Gastroesophageal sphincter (tissue), 4 donors: ENCODE measurements at regions not wholly inside any gene's neighbourhood (a gene's known extent, or its start where the extent isn't known, plus 50 kb on each side); places are given as distances from the start of the nearest gene placed in this dataset.

Source experiments
- ATAC-seq: fragments of 150-250 bp; one replicate; pipeline ENCODE4 v1.9.1; 2016; ENCODE audit warnings: mild to moderate bottlenecking, moderate library complexity
- H3K27ac ChIP-seq, 4 donors: fragments of 200-600 bp; sonication (generic) in 3 of 4; 1 replicate in 3 of 4; 2 replicates in 1 of 4; pipeline ENCODE4 v1.5.1; 2016 to 2019
- H3K27me3 ChIP-seq: fragments of 200-600 bp; sonication (generic); one replicate; pipeline ENCODE4 v1.5.1; 2019
- H3K36me3 ChIP-seq, 2 donors: fragments of 200-600 bp; sonication (generic); one replicate each; pipeline ENCODE4 v1.5.1; 2019; ENCODE audit warnings: control low read depth in 1 of 2
- H3K4me1 ChIP-seq, 3 donors: fragments of 200-600 bp; sonication (generic); 1 replicate in 2 of 3; 2 replicates in 1 of 3; pipeline ENCODE4 v1.5.1; 2016 to 2019; ENCODE audit warnings: control low read depth in 2 of 3
- H3K4me3 ChIP-seq, 2 donors: fragments of 200-600 bp; sonication (generic); one replicate each; pipeline ENCODE4 v1.5.1; 2019; ENCODE audit warnings: mild to moderate bottlenecking in 1 of 2, moderate library complexity in 1 of 2
- H3K9me3 ChIP-seq, 3 donors: fragments of 200-600 bp; sonication (generic); one replicate each; pipeline ENCODE4 v1.5.1; 2017 to 2019; ENCODE audit warnings: control low read depth in 2 of 3
- EP300 ChIP-seq: sonication (generic); formaldehyde crosslinking; IDR thresholded peaks from one replicate; pipeline ENCODE4 v1.6.1; 2017; ENCODE audit warnings: antibody characterized with exemption, mild to moderate bottlenecking
- POLR2A ChIP-seq, 2 donors: fragments of 450-650 bp; IDR thresholded peaks; one replicate each; pipeline ENCODE4 v1.6.1; 2017; ENCODE audit warnings: antibody characterized with exemption in 2 of 2, mild to moderate bottlenecking in 2 of 2, moderate library complexity in 1 of 2
- POLR2AphosphoS5 ChIP-seq: sonication (generic); formaldehyde crosslinking; IDR thresholded peaks from one replicate; pipeline ENCODE4 v1.6.1; 2017; ENCODE audit warnings: antibody characterized with exemption
- WGBS, 2 donors: methylation state at CpG; one replicate each; pipeline ENCODE4 v1.1.5; 2018; ENCODE audit warnings: low coverage in 1 of 2; 5-methylcytosine and 5-hydroxymethylcytosine counted together
- TF ChIP-seq, protein P1 (sequence below), 4 experiments: fragments of 200-600 bp in 2 of 4; fragments of 450-650 bp in 2 of 4; sonication (generic) in 1 of 4; IDR thresholded peaks; one replicate each; pipeline ENCODE4 v1.5.1; 2017 to 2019; ENCODE audit warnings: antibody characterized with exemption in 4 of 4, mild to moderate bottlenecking in 2 of 4, moderate library complexity in 2 of 4

DNA sequence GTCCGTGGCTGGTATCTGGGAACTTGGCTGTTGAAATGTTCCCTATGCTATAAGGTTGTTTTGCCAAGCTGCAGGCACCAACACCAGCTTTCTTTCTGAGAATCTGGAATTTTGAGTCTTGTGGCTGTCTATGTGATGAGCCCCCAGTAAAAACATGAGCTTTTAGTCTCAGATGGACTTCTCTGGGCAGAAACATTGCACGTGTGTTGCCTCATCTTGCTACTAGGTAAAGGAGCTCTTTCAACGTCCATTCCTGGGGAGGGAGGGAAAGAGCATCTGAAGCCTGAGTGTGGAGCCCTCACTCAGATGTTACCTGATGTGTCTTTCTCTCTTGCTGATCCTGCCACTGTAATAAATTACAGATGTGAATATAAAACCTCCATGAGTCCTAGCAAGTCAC is 183.8 kb upstream of the LHX5 start:
- Histone ChIP-seq H3K9me3 (peaks cover 0 to 54% (median 0%) of the 10 kb centered on the region in 3 donors), H3K36me3 (no peaks in the 10 kb centered on the region), H3K4me1 (no peaks in the 10 kb centered on the region), H3K27me3 (peaks cover 49% of the 10 kb centered on the region), H3K4me3 (no peak overlapping the region), H3K27ac (no peak overlapping the region)
- no peak for ATAC-seq
- TF ChIP-seq POLR2A (IDR thresholded peaks at IDR 0.05): no peak
- no peak for TF ChIP-seq EP300
- TF ChIP-seq, protein P1, sequence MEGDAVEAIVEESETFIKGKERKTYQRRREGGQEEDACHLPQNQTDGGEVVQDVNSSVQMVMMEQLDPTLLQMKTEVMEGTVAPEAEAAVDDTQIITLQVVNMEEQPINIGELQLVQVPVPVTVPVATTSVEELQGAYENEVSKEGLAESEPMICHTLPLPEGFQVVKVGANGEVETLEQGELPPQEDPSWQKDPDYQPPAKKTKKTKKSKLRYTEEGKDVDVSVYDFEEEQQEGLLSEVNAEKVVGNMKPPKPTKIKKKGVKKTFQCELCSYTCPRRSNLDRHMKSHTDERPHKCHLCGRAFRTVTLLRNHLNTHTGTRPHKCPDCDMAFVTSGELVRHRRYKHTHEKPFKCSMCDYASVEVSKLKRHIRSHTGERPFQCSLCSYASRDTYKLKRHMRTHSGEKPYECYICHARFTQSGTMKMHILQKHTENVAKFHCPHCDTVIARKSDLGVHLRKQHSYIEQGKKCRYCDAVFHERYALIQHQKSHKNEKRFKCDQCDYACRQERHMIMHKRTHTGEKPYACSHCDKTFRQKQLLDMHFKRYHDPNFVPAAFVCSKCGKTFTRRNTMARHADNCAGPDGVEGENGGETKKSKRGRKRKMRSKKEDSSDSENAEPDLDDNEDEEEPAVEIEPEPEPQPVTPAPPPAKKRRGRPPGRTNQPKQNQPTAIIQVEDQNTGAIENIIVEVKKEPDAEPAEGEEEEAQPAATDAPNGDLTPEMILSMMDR (IDR thresholded peaks at IDR 0.05): no peak
- no peak for TF ChIP-seq POLR2AphosphoS5
- WGBS, 2 donors: 60 to 100% methylated on average over 1 to 2 of the region's 3 CpGs

DNA sequence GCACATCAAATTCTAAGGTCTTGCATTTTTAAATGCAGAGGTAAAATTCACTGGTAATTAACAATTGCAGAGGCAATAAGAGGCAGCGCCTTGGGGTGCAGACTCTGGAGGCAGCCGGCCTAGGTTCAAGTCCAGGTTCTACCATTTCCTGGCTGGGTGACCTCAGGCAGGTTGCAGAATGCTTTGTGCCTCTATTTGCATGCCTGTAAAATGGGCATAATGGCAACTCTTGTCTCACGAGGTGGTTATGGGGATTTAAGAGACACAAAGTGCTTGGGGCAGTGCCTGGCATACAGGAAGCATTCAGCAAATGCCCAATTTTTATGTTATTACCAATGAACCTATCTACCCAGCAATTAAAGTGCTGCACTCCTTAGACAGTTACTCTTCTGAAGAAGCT is 180.0 kb upstream of the LHX5 start:
- ATAC-seq: no peak
- WGBS, 2 donors: 63 to 79% methylated on average over 3 of the region's 3 CpGs

DNA sequence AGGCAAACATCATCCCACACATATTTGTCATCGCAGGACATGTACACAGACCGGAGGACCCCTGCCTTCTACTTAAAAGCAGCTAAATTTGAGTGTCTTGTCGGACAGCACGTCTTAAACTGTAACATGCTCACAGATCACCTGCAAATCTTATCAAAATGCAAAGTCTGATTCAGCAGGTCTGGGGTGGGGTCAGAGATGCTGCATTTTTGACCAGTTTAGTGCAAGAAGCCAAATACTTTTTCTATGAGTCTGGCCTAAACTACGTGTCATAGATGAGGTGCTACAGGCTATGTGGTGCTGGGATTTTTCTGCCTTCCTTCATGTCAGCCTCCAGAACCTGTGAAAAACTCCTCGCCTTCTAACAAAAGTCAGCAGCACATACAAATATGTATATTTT is 178.8 kb upstream of the LHX5 start:
- Histone ChIP-seq H3K4me1 (no peaks in the 10 kb centered on the region), H3K27ac (no peak overlapping the region), H3K27me3 (peaks cover 69% of the 10 kb centered on the region), H3K9me3 (peaks cover 0 to 24% (median 0%) of the 10 kb centered on the region in 3 donors), H3K36me3 (no peaks in the 10 kb centered on the region), H3K4me3 (no peak overlapping the region)
- TF ChIP-seq POLR2A (IDR thresholded peaks at IDR 0.05): no peak
- no peak for TF ChIP-seq POLR2AphosphoS5
- TF ChIP-seq, protein P1 (IDR thresholded peaks at IDR 0.05): no peak
- no peak for TF ChIP-seq EP300
- no peak for ATAC-seq
- 38 to 50% methylated on average over 2 to 5 of the region's 6 CpGs for WGBS, 2 donors

More for the DNA sequence above, 180.0 kb upstream of the LHX5 start:
- Histone ChIP-seq H3K4me3 (no peak overlapping the region), H3K27ac (no peak overlapping the region), H3K9me3 (peaks cover 0 to 35% (median 0%) of the 10 kb centered on the region in 3 donors), H3K36me3 (no peaks in the 10 kb centered on the region), H3K4me1 (no peaks in the 10 kb centered on the region), H3K27me3 (peaks cover 59% of the 10 kb centered on the region)
- TF ChIP-seq POLR2A (IDR thresholded peaks at IDR 0.05): no peak
- TF ChIP-seq, protein P1 (IDR thresholded peaks at IDR 0.05): no peak
- no peak for TF ChIP-seq POLR2AphosphoS5
- TF ChIP-seq EP300: no peak

DNA sequence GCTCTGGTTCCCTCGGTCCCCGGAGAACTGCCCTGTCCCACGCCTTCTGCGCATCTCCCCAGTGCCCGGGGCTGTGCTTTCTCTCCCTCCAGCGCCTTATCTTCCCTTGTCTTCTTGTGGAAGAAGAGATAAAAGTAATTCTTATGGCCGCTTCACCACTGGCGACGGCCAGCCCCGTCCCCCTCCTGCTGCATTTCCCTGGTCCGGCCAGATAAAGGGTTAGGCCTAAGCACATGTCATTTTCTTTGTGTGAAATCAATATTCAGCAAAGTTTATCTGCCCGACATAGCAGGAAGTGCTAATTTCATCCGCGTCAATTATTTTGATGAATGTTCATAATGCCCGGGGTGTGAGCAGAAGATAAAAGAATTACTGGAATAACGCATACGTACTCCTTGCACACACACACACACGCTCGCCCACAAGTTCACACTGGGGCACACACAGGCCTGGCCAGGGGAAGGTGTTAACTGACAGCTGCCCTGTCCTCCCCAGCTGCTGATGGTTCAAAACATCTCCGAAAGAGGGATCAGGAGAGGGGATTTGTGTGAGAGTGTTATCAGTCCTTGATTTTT is 177.7 kb upstream of the LHX5 start:
- peaks cover 0 to 12% (median 0%) of the 10 kb centered on the region in 3 donors for H3K9me3 ChIP-seq
- no peak for ATAC-seq
- H3K27ac ChIP-seq: no peak overlapping the region
- 15 to 24% methylated on average over 9 to 17 of the region's 20 CpGs for whole genome bisulfite sequencing, 2 donors
- peaks cover 69% of the 10 kb centered on the region for H3K27me3 ChIP-seq
- H3K4me3 ChIP-seq: no peak overlapping the region
- TF ChIP-seq EP300 (no peak), POLR2A (IDR thresholded peaks at IDR 0.05) (no peak), POLR2AphosphoS5 (no peak)
- TF ChIP-seq, protein P1 (IDR thresholded peaks at IDR 0.05): no peak
- no peaks in the 10 kb centered on the region for H3K4me1 ChIP-seq
- no peaks in the 10 kb centered on the region for H3K36me3 ChIP-seq

DNA sequence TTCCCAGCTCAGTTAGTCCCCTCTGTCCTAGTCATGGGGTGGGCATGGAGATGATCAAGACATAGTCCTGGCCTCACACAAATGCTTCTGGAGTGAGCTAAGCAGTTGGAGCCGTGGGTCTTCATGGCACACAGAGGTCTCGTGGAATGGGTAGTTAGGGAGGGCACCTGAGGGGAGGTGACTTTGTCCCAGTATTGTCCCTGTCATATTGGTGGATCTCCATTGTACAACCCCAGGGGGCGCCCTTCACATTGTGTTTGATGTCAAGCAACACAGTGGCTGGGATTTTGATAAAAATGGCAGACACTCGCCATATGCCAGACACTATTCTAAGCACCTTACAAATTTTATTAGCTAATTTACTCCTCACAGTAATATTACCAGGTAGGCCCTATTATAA is 175.4 kb upstream of the LHX5 start:
- H3K9me3 ChIP-seq: no peaks in the 10 kb centered on the region
- peaks cover 79% of the 10 kb centered on the region for H3K27me3 ChIP-seq
- H3K4me3 ChIP-seq: no peak overlapping the region
- 70% methylated on average over 2 of the region's 4 CpGs; no CpG with 5 or more reads in 1 of the 2 donors for WGBS, 2 donors
- H3K4me1 ChIP-seq: no peaks in the 10 kb centered on the region
- no peak overlapping the region for H3K27ac ChIP-seq
- H3K36me3 ChIP-seq: no peaks in the 10 kb centered on the region
- no peak for ATAC-seq
- TF ChIP-seq, protein P1 (IDR thresholded peaks at IDR 0.05): no peak
